ENCODE measurements at regions not wholly inside any gene's neighbourhood (a gene's known extent, or its start where the extent isn't known, plus 50 kb on each side); places are given as distances from the start of the nearest gene placed in this dataset.
"Not testable (repeated sequence)": the region's sequence is repeated elsewhere in the genome, so short reads cannot be mapped to it uniquely, and the experiment has no call there.

DNA sequence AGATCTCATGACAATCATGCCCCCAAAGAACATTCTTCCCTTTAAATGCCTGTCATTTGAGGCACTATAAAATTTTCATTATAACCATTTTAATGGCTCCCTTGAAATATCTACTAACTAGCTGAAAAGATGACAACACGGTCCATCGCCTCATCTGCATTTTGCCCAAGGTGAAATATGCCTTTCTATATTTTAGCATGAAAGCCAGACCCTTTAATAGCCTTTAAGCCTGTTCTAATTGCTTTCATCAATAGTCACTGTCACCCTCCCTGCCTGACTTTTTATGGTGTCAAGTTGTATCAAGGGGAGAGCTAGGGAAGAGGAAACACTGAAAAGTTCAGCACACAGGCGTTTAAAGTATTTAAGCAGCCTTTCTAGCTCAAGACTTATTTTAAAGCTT, 144.1 kb upstream of the PRICKLE2 start:
- in situ Hi-C loops (cut with MboI; ENCODE audit: low sequenced_read_pairs), result no loop called here
- H3K36me3 ChIP-seq (replicated peaks), result no peaks in the 10 kb centered on the region
- no peaks in the 10 kb centered on the region for H3K9me3 ChIP-seq
- no peaks in the 10 kb centered on the region for H3K27me3 ChIP-seq (ENCODE audit: low read depth)
- no peak overlapping the region for H3K4me3 ChIP-seq
- no peaks in the 10 kb centered on the region for H3K4me1 ChIP-seq
- no peak for DNase-seq (ENCODE audit: low spot score in 2 of 2)

DNA sequence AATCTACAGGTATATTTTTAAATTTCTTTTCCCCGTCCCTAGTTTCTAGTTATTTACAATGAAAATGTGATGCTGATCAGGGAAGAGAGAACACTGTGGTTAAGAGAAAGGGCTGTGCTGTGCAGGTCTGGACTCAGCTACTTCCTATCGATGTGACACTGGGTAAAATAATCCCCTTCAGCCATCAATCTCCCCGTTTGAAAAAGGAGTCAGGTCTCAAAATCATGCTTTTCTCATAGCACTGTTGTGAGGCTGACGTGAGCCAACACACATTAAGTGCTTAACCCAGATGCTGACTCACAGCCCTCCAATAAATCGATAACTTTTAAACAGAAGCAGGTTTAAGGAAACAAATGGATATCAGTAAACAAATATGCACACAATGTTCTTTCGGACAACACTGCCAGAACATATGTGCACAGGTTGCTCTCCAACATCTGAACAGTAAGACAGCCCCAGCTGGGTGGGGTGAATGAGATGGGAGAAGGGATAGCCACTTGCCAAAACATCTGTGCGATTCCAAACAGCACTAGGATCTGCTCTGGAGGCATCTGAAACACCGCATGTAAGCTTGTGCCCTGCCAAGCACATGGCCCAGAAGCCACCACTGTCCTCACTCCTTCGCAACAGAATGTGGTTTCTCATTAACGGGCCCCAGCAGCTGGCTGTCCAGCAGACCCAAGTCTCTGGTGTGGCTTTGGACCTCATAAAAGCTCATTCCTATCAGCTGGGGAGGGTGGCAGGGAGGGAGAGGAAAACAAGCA, 143.2 kb upstream of the PRICKLE2 start:
- no peaks in the 10 kb centered on the region for H3K27me3 ChIP-seq (ENCODE audit: low read depth)
- no peak overlapping the region for H3K4me3 ChIP-seq
- in situ Hi-C loops (cut with MboI; ENCODE audit: low sequenced_read_pairs), result no loop called here
- no peak for DNase-seq (ENCODE audit: low spot score in 2 of 2)
- no peaks in the 10 kb centered on the region for H3K9me3 ChIP-seq
- no peaks in the 10 kb centered on the region for H3K36me3 ChIP-seq (replicated peaks)
- no peaks in the 10 kb centered on the region for H3K4me1 ChIP-seq

DNA sequence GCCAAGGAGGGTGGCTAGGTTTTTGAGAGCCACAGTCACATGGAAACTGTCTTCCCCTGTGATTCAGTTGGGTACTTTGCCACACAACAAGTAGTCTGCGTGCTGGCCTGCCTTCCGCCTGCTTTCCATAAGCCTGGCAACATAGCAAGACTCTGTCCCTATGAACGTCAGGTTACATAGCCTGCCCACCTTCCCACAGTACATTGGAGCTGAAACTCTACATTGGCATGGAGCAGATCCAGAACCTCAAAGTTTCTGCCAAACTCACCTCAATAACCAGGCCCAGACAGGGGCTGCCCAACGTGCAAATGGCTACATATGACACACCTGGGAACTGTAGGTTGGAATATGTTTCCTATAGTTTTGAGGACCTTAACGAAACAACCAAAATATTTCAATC, 140.6 kb upstream of the PRICKLE2 start:
- no peak for DNase-seq (ENCODE audit: low spot score in 2 of 2)
- Histone ChIP-seq H3K36me3 (replicated peaks) (no peaks in the 10 kb centered on the region), H3K4me3 (no peak overlapping the region), H3K4me1 (no peaks in the 10 kb centered on the region), H3K9me3 (no peaks in the 10 kb centered on the region), H3K27me3 (ENCODE audit: low read depth) (no peaks in the 10 kb centered on the region)
- in situ Hi-C loops (cut with MboI; ENCODE audit: low sequenced_read_pairs), result no loop called here

DNA sequence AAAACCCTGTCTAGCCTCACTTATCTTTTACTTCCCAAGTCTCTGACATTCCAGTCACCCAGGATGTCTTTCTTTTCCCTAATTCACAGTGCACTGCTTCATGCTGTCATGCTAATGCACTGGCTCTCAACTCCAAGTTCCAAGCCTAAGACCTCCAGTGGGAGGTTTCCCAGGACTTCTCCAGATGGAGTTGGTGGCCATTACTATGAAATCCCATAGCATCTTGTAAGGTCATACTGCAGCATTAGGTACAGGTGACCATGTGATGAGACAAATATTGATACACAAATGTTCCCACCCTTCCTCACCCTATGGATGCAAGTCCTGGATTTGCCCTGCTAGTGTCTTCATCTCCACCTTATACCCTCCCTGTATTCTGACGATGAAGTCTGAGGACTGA, 138.6 kb upstream of the PRICKLE2 start:
- Histone ChIP-seq H3K9me3 (no peaks in the 10 kb centered on the region), H3K27me3 (ENCODE audit: low read depth) (no peaks in the 10 kb centered on the region), H3K36me3 (replicated peaks) (no peaks in the 10 kb centered on the region), H3K4me3 (no peak overlapping the region), H3K4me1 (no peaks in the 10 kb centered on the region)
- DNase-seq (ENCODE audit: low spot score in 2 of 2), result no peak
- in situ Hi-C loops (cut with MboI; ENCODE audit: low sequenced_read_pairs), result no loop called here

DNA sequence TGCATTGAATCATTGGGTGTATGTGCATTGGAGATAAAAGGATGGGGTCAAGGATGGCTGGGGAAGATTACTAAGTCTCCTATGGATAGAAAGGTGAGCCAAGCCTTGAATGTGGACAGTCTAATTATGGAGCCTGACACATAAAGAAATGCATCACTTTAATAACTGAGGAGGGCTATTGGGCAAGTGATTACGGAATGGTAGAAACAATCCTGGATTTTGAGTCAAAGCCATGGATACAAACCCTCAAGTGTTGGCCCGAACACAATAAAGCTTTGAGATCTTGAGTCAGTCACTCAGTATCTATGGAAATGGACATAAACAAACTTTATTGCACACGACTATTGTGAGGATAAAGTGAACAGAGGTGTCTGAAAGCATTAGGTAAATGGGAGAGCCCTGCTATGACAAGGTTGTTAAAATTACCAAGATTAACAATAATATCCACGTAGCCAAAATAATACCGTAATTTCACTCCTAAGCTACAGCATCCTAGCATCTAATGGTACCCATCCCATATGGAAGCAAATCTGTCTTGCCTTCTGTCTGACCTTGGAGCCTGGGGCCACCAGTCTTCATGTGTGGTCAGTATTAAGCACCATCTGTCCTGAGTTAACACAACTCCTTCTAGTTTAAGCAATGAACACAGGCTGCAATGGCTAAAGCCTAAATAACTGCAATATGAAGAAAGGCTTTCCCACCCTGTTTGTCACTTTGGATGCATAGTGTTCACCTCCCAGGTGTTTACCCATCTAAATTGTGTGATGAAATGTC, 136.9 kb upstream of the PRICKLE2 start:
- in situ Hi-C loops (cut with MboI; ENCODE audit: low sequenced_read_pairs), result no loop called here
- no peak overlapping the region for H3K4me3 ChIP-seq
- H3K36me3 ChIP-seq (replicated peaks), result no peaks in the 10 kb centered on the region
- H3K4me1 ChIP-seq, result no peaks in the 10 kb centered on the region
- no peaks in the 10 kb centered on the region for H3K27me3 ChIP-seq (ENCODE audit: low read depth)
- no peaks in the 10 kb centered on the region for H3K9me3 ChIP-seq
- DNase-seq (ENCODE audit: low spot score in 2 of 2), result no peak

DNA sequence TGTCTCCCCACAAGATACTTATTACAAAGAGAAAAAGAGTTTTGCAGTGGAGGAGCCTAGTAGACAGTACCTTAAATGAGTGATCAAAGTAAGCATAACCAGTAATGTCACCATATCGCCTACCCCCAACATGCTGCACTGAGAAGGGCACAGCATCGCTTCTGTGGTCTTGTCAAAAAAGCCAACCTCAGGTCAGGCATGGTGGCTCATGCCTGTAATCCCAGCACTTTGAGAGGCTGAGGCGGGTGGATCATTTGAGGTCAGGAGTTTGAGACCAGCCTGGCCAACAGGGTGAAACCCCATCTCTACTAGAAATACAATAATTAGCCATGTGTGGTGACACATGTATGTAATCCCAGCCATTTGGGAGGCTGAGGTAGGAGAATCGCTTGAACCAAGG, 135.8 kb upstream of the PRICKLE2 start:
- H3K4me1 ChIP-seq; H3K36me3 ChIP-seq (replicated peaks); DNase-seq (ENCODE audit: low spot score in 2 of 2); in situ Hi-C loops (cut with MboI; ENCODE audit: low sequenced_read_pairs); H3K4me3 ChIP-seq; H3K9me3 ChIP-seq; H3K27me3 ChIP-seq (ENCODE audit: low read depth): not testable (repeated sequence)

DNA sequence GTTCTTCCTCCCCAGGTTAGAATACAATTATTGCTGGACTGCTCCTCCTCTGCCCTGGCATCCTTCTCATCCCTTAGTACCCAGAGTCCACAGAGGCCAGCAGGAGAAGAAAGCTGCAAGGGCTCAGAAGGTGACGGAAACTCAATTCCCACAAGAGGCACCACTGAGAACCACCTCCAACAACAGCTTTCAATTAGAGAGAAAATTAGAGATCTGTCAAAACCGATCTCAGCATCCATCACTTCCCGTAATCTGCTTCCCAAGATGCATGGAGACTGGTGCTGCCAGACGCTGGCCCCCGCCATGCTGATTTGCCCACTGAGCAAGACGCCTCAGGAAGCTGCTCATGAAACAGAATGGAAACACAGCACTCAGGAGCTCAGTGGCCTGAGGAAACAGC, 135.0 kb upstream of the PRICKLE2 start:
- DNase-seq (ENCODE audit: low spot score in 2 of 2), result no peak
- Histone ChIP-seq H3K9me3 (no peaks in the 10 kb centered on the region), H3K4me1 (no peaks in the 10 kb centered on the region), H3K36me3 (replicated peaks) (no peaks in the 10 kb centered on the region), H3K4me3 (no peak overlapping the region), H3K27me3 (ENCODE audit: low read depth) (no peaks in the 10 kb centered on the region)
- in situ Hi-C loops (cut with MboI; ENCODE audit: low sequenced_read_pairs), result no loop called here

DNA sequence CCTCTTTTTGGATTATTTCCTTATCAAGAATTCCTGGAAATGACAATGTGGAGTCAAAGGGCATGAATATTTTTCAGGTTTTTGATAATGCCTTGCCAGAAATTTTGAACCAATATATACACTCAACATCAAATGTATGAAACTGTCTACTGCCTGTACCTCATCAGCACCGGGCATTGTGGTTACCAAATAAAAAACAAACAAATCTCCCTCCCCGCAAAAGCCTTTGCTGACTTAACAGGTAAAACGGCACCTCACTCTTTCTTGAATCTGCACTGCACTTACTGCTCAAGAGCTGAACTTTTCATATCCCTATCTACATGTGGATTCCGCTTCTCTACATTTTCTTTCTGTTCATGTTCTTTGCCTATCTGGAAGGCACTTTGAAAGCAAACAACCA, 134.5 kb upstream of the PRICKLE2 start:
- H3K4me3 ChIP-seq, result no peak overlapping the region
- no peaks in the 10 kb centered on the region for H3K4me1 ChIP-seq
- no peak for DNase-seq (ENCODE audit: low spot score in 2 of 2)
- H3K27me3 ChIP-seq (ENCODE audit: low read depth), result no peaks in the 10 kb centered on the region
- H3K9me3 ChIP-seq, result no peaks in the 10 kb centered on the region
- no peaks in the 10 kb centered on the region for H3K36me3 ChIP-seq (replicated peaks)
- in situ Hi-C loops (cut with MboI; ENCODE audit: low sequenced_read_pairs), result no loop called here

DNA sequence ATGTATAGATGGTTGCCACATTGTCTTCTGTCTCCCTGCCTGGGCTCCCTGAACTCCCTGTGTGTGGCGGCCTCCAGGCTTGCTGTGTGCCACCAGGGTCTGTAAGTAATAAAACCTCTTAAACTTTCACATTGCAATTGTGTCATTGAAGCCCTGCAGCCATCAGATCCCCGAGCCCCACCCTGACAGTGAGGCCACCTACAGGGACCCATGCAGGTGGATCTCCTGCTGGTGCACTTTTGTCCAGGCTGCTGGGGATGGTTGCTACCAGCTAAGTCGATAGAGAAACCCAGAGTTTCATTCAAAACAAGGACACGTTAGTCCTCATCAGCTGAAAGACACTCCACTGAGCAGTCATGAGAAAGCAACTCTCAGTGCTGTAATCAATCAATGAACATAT, 133.6 kb upstream of the PRICKLE2 start:
- no peaks in the 10 kb centered on the region for H3K4me1 ChIP-seq
- in situ Hi-C loops (cut with MboI; ENCODE audit: low sequenced_read_pairs), result no loop called here
- no peak for DNase-seq (ENCODE audit: low spot score in 2 of 2)
- H3K4me3 ChIP-seq, result no peak overlapping the region
- H3K27me3 ChIP-seq (ENCODE audit: low read depth), result no peaks in the 10 kb centered on the region
- H3K36me3 ChIP-seq (replicated peaks), result no peaks in the 10 kb centered on the region
- H3K9me3 ChIP-seq, result no peaks in the 10 kb centered on the region

DNA sequence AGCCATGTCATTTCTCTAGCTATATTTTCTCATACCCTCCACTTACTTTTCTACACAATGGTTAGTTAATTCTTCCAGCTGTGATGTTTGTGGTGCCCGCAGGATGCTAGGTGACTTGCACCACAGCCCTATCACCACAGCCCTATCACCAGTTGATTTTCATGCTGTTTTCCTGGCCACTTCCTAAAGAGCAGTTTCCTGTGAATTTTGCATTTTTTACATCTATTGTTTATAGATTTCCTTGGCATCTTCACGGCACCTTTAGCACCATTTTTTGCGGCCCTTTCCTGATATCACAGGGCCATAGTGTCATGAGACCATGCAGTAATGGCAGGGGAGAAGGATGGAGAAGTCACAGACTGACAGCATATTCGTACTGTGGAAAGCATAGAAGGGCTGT, 132.9 kb upstream of the PRICKLE2 start:
- in situ Hi-C loops (cut with MboI; ENCODE audit: low sequenced_read_pairs), result no loop called here
- Histone ChIP-seq H3K27me3 (ENCODE audit: low read depth) (no peaks in the 10 kb centered on the region), H3K9me3 (no peaks in the 10 kb centered on the region), H3K36me3 (replicated peaks) (no peaks in the 10 kb centered on the region), H3K4me1 (no peaks in the 10 kb centered on the region), H3K4me3 (no peak overlapping the region)
- no peak for DNase-seq (ENCODE audit: low spot score in 2 of 2)

DNA sequence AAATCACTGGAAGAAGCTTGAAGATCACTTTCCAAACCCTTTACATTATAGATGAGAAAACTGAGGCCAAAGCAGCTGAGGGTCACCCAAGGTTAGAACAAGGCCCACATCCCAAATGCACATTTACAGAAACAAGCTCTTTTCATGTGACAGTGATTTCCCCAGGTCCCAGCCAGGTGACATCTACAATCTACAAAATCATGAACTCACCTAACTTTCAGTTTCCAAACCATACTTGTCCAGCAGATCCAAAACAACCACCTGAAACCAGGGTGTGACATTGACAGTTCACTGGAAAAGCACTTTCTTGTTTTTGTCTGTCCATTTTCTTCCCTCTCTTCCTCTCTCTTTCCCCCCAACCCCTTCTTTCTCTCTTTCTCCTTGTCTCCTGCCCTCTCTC, 132.2 kb upstream of the PRICKLE2 start:
- H3K9me3 ChIP-seq, result no peaks in the 10 kb centered on the region
- H3K27me3 ChIP-seq (ENCODE audit: low read depth), result no peaks in the 10 kb centered on the region
- no peak for DNase-seq (ENCODE audit: low spot score in 2 of 2)
- H3K4me3 ChIP-seq, result no peak overlapping the region
- in situ Hi-C loops (cut with MboI; ENCODE audit: low sequenced_read_pairs), result no loop called here
- no peaks in the 10 kb centered on the region for H3K36me3 ChIP-seq (replicated peaks)
- H3K4me1 ChIP-seq, result no peaks in the 10 kb centered on the region

DNA sequence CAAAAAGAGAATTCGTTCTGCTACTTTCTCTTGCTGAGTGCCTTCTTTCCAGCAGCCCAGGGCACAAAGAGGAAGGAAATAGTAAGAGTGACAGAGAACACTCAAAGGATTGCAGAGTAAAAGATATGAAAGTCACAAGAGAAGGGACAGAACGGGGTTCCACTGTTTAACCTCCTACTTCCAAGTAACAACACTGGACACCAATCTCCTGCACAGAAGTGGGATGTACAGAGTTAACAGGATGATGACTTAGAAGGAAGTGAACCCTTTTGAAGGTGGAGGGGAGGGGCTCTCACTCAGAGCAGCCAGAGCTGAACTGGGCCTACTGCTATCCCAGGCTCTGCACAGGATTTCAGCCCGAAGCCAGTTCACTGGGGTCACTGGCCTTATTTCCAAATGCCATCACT, 130.1 kb upstream of the PRICKLE2 start:
- no peaks in the 10 kb centered on the region for H3K4me1 ChIP-seq
- no peak for DNase-seq (ENCODE audit: low spot score in 2 of 2)
- in situ Hi-C loops (cut with MboI; ENCODE audit: low sequenced_read_pairs), result no loop called here

DNA sequence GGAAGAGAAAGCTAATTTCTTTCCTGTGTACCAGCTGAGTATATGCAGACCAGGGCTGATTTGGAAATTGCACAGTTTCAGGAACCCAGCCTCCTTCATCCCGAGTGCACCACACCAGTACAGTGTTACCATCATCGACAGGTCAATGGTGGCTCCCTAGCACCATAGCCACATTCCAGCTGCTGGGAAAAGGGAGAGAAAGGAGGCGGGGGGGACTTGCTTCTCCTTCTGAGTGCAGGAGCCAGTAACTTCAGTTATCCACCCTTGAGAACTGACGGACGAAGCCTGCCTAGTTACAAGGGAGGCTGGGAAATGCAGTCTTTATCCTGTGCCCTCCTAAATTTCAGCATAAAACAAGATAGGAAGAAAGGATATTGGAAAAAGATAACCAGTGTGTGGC, 129.7 kb upstream of the PRICKLE2 start:
- H3K4me3 ChIP-seq, result no peak overlapping the region
- H3K4me1 ChIP-seq, result no peaks in the 10 kb centered on the region
- H3K36me3 ChIP-seq (replicated peaks), result no peaks in the 10 kb centered on the region
- in situ Hi-C loops (cut with MboI; ENCODE audit: low sequenced_read_pairs), result no loop called here
- H3K9me3 ChIP-seq, result no peaks in the 10 kb centered on the region
- H3K27me3 ChIP-seq (ENCODE audit: low read depth), result no peaks in the 10 kb centered on the region
- DNase-seq (ENCODE audit: low spot score in 2 of 2), result no peak

More for the DNA sequence above, 130.1 kb upstream of the PRICKLE2 start:
- Histone ChIP-seq H3K4me3 (no peak overlapping the region), H3K9me3 (no peaks in the 10 kb centered on the region), H3K36me3 (replicated peaks) (no peaks in the 10 kb centered on the region), H3K27me3 (ENCODE audit: low read depth) (no peaks in the 10 kb centered on the region)

DNA sequence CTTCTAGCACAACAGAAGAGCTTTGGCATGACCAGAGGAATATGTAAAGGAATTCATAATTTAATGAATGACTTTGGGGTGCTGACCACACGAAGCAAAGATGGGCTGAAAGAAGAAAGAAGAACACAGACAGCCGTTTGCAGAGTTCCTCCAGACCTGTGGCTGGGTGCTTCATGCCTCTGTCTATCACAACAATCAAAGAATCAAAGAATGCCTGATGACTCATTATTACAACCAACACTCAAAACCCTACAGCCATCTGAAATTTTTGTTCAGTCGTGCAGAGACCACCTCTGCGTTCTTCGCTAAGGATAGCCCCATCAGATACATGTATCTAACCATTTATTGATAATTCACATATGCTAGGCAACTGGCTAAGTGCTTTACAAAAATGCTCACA, 129.0 kb upstream of the PRICKLE2 start:
- in situ Hi-C loops (cut with MboI; ENCODE audit: low sequenced_read_pairs), result no loop called here
- DNase-seq (ENCODE audit: low spot score in 2 of 2), result no peak
- H3K36me3 ChIP-seq (replicated peaks), result no peaks in the 10 kb centered on the region
- no peaks in the 10 kb centered on the region for H3K27me3 ChIP-seq (ENCODE audit: low read depth)
- no peaks in the 10 kb centered on the region for H3K4me1 ChIP-seq
- no peaks in the 10 kb centered on the region for H3K9me3 ChIP-seq
- no peak overlapping the region for H3K4me3 ChIP-seq

Measured in HAP-1 (cell line).